ENCODE measurements at regions not wholly inside any gene's neighbourhood (a gene's known extent, or its start where the extent isn't known, plus 50 kb on each side); places are given as distances from the start of the nearest gene placed in this dataset.
"Not testable (repeated sequence)": the region's sequence is repeated elsewhere in the genome, so short reads cannot be mapped to it uniquely, and the experiment has no call there.

DNA sequence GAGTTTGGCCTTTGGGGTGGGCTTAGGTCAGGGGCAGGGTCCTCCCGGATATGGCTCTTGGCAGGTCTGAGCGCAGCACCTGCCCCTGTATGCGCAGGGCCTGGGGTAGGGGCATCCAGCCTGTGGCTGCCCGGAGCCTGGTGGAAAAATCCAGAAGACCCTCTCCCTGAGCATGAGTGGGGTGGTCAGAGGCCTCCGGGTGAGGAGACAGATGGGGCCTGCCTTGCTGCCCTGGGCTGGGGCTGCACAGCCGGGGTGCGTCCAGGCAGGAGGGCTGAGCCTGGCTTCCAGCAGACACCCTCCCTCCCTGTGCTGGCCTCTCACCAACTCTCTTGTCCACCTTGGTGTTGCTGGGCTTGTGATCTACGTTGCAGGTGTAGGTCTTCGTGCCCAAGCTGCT lies 99.1 kb downstream of the TMEM121 start:
- H3K9me3 Mint-ChIP-seq, H3K4me3 Mint-ChIP-seq, H3K36me3 Mint-ChIP-seq, DNase-seq, H3K4me1 Mint-ChIP-seq, H3K27ac Mint-ChIP-seq, H3K27me3 Mint-ChIP-seq: not testable (repeated sequence)

DNA sequence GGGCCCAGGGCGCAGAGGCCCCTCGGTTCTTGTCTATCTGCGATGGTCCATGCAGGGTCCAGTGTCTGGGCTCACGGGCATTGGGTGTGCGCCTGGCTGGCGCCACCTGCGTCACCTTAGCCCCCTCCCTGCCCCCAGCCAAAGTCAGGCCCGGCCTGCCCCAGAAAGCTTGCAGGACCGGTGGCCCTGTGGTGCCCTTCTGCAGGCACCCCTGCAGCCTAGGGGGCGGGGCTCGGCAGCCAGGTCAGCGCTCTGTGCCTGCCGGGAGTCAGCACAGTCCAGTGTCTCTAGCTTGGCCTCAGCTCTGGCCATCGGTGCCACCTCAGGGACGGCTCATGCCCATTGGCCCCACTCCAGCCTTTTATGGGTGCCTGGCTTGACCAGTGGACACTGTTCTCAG lies 99.7 kb downstream of the TMEM121 start:
- DNase-seq, H3K27me3 Mint-ChIP-seq: not testable (repeated sequence)

DNA sequence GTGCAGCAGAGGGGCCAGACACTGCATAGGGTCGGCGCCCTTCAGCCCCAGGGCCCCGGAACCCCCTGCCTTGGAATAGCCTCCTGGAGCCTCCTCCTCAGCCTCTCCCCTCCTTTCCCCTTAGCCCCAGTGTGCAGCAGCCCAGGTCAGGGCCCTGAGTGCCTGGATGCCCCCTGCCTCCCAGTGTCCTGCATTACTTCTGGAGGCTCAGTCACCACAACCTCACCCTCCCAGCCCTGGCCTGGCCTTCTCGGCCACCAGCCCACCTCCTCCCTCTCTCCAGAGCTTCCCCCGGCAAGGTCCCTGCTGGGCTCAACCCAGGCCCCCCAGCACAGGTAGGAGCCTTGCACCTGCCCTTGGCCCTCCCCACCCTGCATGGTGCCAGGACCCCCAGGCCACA lies 100.3 kb downstream of the TMEM121 start:
- H3K27me3 Mint-ChIP-seq, H3K9me3 Mint-ChIP-seq, H3K27ac Mint-ChIP-seq, H3K36me3 Mint-ChIP-seq, H3K4me3 Mint-ChIP-seq, DNase-seq, H3K4me1 Mint-ChIP-seq: not testable (repeated sequence)

More for the DNA sequence above, 99.7 kb downstream of the TMEM121 start:
- H3K36me3 Mint-ChIP-seq, H3K4me1 Mint-ChIP-seq, H3K27ac Mint-ChIP-seq, H3K9me3 Mint-ChIP-seq, H3K4me3 Mint-ChIP-seq: not testable (repeated sequence)

DNA sequence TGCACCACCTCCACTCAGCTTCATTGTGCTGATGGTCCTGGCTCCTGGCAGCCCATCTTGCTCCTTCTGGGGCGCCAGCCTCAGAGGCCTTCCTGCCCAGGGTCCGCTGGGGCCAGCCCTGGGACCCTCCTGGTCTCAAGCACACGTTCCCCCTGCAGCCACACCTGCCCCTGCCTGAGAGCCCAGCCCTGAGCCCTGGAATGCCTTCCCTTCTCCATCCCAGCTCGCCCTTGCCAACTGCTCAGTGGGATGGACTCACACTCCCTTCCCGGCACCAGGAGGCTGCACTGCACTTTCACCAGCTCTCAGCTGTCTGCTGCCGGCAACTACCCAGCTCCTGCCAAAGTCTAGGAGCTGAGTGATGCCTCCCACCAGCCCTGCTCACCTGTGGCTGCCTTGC lies 100.9 kb downstream of the TMEM121 start:
- H3K9me3 Mint-ChIP-seq, H3K4me3 Mint-ChIP-seq, H3K36me3 Mint-ChIP-seq, H3K4me1 Mint-ChIP-seq, DNase-seq, H3K27ac Mint-ChIP-seq, H3K27me3 Mint-ChIP-seq: not testable (repeated sequence)

DNA sequence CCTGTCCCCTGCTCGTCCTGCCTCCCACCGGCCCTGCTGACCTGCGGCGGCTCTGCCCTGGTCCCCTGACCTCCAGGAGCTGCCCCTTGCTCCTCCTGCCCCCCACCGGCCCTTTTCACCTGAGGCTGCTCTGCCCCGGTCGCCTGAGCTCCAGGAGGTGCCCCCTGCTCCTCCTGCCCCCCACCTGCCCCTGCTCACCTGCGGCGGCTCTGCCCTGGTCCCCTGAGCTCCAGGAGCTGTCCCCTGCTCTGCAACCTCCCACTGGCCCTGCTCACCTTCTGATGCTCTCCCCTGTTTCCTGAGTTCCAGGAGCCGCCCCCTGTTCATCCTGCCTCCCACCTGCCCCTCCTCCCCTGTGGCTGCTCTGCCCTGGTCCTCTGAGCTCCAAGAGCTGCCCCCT lies 101.3 kb downstream of the TMEM121 start:
- Mint-ChIP-seq H3K27me3 (peaks cover 9% of the 10 kb centered on the region), H3K4me3 (no peak overlapping the region), H3K9me3 (peaks cover 13% of the 10 kb centered on the region), H3K27ac (no peak overlapping the region), H3K36me3 (no peaks in the 10 kb centered on the region), H3K4me1 (no peaks in the 10 kb centered on the region)
- DNase-seq, result no peak

DNA sequence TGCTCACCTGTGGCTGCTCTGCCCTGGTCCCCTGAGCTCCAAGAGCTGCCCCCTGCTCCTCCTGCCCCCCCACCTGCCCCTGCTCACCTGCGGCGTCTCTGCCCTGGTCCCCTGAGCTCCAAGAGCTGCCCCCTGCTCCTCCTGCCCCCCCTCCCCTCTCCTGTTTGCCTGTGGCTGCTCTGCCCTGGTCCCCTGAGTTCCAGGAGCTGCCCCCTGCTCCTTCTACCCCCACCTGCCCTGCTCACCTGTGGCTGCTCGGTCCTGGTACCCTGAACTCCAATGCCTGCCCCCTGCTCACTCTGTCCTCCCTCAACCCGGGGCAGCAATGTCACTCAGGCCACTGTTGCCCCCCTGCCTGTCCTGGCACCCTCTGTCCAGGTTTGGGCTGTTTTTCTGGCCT lies 101.7 kb downstream of the TMEM121 start:
- not testable (repeated sequence) for H3K27me3 Mint-ChIP-seq, H3K4me1 Mint-ChIP-seq, H3K36me3 Mint-ChIP-seq, DNase-seq, H3K27ac Mint-ChIP-seq, H3K4me3 Mint-ChIP-seq
- H3K9me3 Mint-ChIP-seq, result peaks cover 13% of the 10 kb centered on the region

DNA sequence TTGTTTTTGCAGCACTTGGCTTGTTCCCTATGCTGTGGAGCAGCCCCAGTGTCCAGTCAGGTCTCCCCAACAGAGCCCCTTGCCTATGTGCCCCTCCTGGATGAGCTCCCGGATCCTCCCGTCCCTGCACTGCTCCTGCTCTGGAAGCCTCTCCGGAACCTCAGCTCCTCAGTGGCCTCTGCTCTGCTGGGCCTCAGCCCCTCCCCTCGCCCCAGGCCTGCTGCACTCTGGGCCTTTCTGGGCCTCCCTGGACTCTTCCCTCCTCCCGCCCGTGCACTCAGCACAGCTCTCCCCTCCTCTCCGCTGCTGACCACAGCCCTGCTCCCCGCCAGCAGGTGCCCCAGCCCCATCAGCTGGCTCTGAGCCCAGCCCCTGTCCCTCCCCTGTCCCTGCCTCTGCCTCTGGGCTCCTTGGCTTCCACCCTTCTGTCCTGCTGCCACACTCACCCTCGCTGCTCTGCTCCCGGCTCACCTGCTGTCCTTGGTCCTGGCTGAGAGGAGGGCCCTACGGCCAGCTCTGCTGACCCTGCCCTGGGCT lies 102.2 kb downstream of the TMEM121 start:
- H3K36me3 Mint-ChIP-seq, H3K27me3 Mint-ChIP-seq, H3K4me1 Mint-ChIP-seq, DNase-seq, H3K4me3 Mint-ChIP-seq, H3K27ac Mint-ChIP-seq: not testable (repeated sequence)
- H3K9me3 Mint-ChIP-seq, result peaks cover 13% of the 10 kb centered on the region

DNA sequence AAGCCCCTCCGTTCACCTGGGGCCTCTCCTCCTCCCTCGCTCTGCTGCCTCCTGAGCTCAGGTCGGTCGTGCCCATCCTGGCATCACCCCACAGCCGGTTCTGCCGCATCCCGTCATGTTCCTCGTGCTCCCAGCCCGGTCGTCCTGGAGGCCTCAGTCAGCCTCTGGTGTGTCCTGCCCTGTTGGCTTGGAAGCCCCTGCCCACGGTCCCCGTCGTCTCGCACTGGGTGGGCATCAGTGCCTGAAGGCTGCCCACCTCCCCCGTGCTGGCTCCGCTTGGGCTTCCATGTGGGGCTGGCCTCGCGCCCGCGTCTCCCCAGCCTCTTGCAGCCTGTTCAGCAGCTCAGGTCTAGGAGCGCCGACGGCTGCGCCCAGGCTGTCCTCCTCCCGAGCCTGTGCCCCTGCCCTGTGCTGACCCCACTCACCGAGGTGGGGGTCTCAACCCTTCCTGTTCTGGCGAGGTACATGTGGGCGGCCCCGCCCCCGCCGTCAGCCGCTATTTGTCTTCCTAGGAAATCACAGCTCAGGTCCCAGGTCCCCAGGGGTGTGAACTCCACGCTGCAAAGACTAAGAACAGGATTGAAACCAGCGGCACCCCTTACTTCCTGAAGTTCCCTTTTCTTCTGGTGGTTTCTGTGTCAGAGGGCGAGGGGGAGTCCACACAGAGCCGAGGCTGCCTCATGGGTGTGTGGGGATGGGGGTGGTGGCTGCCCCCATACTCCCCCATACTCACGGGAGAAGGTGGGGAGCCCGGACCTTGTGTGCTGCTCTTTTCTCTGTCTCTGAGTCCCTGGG lies 102.9 kb downstream of the TMEM121 start:
- peaks cover 13% of the 10 kb centered on the region for H3K9me3 Mint-ChIP-seq
- H3K36me3 Mint-ChIP-seq, DNase-seq, H3K27ac Mint-ChIP-seq, H3K4me1 Mint-ChIP-seq, H3K4me3 Mint-ChIP-seq: not testable (repeated sequence)
- peaks cover 10% of the 10 kb centered on the region for H3K27me3 Mint-ChIP-seq

DNA sequence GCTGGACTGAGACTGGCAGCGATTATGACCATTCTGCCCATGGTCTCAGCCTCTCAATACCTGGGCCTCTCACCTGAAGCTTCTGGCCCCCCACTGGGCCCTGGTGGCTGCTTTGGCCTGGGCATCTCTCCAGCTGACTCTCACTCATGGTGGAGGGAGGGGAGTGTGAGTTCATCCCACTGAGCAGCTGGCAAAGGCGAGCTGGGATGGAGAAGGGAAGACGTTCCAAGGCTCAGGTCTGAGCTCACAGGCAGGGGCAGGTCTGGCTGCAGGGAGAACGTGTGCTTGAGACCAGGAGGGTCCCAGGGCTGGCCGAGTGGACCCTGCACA lies 103.5 kb downstream of the TMEM121 start:
- H3K4me3 Mint-ChIP-seq, result no peak overlapping the region
- H3K36me3 Mint-ChIP-seq, result no peaks in the 10 kb centered on the region
- H3K27me3 Mint-ChIP-seq, result peaks cover 10% of the 10 kb centered on the region
- H3K27ac Mint-ChIP-seq, result no peak overlapping the region
- no peaks in the 10 kb centered on the region for H3K4me1 Mint-ChIP-seq
- no peak for DNase-seq
- peaks cover 13% of the 10 kb centered on the region for H3K9me3 Mint-ChIP-seq

DNA sequence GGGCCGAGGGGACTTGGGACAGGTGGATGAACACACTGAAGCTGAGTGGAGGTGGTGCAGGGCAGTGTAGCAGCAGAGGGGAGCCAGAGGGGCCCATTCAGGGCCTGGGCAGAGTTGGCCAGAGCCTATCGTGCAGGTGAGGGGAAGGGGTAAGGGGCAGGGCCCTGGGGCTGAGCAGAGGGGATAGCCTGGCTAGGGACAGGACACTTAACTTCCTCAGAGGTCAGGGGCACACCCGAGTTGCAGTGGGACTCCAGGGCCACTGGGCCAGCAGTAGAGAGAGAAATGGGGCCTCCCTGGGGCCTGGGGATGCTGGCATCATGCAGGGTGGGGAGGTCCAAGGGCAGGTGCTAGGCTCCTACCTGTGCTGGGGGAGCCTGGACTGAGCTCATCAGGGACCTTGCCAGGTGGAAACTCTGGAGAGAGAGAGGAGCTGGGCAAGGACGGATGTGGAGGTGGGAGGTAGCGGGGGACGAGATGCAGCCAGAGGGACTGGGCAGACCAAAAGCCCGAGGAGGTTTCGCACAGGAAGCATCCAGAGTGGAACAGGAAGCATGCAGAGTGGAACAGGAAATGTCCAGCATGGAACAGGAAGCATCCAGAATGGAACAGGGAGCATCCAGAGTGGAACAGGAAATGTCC lies 104.0 kb downstream of the TMEM121 start:
- H3K4me1 Mint-ChIP-seq, H3K36me3 Mint-ChIP-seq, DNase-seq, H3K4me3 Mint-ChIP-seq, H3K27ac Mint-ChIP-seq: not testable (repeated sequence)
- H3K9me3 Mint-ChIP-seq, result peaks cover 13% of the 10 kb centered on the region
- H3K27me3 Mint-ChIP-seq, result peaks cover 10% of the 10 kb centered on the region

DNA sequence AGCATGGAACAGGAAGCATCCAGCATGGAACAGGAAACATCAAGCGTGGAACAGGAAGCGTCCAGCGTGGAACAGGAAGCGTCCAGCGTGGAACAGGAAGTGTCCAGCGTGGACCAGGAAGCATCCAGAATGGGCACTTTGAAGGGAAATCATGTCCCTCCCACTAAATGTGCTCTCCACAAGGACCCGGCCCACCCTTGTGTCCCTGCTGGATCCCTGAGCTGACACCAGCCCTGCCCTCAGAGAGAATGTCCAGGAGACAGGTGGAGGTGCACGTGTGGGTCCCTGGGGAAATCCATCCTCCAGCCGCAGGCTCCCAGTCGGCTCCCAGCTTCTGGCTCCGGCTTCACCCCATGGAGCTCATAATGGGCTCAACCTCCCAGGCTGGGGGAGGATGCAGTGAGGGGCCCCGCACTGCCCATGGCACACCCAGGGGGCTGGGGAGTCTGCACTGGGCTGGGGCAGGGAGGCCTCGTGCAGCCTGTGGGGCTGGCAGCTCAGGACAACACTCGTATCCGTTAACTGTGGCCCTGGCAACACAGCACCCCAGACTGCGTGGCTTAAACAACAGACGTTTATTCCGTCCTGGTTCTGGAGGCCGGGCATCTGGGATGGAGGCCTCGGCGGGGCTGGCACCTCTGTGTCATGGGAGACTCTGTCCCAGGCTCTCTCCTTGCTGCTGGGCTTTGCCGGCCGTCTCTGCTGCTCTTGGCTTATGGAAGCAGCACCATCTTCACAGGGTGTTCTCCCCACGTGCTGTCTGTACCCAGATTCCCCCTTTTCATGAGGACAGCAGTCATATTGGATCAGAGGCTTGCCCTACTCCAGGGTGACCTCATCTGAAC lies 104.8 kb downstream of the TMEM121 start:
- Mint-ChIP-seq H3K9me3 (peaks cover 13% of the 10 kb centered on the region), H3K27me3 (peaks cover 10% of the 10 kb centered on the region)
- not testable (repeated sequence) for H3K4me3 Mint-ChIP-seq, H3K27ac Mint-ChIP-seq, DNase-seq, H3K4me1 Mint-ChIP-seq, H3K36me3 Mint-ChIP-seq

DNA sequence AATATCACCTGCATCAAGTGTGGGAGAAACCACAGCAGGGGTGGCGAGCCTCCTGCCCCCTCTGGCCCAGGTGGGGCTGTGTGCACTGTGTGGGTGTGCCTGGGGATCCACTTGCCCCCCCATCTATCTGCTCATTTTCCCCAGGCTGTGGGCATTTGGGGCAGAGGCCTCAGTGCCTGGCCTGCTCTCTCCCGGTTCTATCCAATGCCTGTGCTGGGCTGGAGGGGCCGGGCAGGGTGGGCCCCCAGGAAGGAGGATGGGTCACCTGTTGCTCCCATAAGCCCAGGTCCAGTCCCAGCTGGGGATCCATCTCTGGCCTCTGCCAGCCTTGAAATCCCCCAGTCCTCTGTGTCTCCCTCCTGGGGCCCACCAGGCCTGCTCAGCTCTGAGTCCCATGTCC lies 105.6 kb downstream of the TMEM121 start:
- H3K27ac Mint-ChIP-seq, result no peak overlapping the region
- no peaks in the 10 kb centered on the region for H3K4me1 Mint-ChIP-seq
- no peak overlapping the region for H3K4me3 Mint-ChIP-seq
- H3K9me3 Mint-ChIP-seq, result peaks cover 13% of the 10 kb centered on the region
- no peak for DNase-seq
- no peaks in the 10 kb centered on the region for H3K36me3 Mint-ChIP-seq
- H3K27me3 Mint-ChIP-seq, result peaks cover 10% of the 10 kb centered on the region

DNA sequence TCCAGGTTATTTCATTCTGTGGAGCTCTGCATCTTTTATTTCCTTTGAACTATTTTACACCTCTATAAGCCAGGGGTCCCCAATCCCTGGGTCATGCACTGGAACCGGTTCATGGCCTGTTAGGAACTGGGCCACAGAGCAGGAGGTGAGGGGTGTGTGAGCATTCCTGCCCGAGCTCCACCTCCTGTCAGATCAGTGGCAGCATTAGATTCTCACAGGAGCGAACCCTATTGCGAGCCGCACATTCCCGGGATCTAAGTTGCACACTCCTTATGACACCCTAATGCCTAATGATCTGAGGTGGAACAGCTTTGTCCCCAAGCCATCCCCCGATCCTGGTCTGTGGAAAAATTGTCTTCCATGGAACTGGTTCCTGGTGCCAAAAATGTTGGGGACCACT lies 107.2 kb downstream of the TMEM121 start:
- H3K27me3 Mint-ChIP-seq, result peaks cover 10% of the 10 kb centered on the region
- H3K9me3 Mint-ChIP-seq, result peaks cover 13% of the 10 kb centered on the region
- not testable (repeated sequence) for H3K27ac Mint-ChIP-seq, DNase-seq, H3K4me1 Mint-ChIP-seq, H3K4me3 Mint-ChIP-seq, H3K36me3 Mint-ChIP-seq

DNA sequence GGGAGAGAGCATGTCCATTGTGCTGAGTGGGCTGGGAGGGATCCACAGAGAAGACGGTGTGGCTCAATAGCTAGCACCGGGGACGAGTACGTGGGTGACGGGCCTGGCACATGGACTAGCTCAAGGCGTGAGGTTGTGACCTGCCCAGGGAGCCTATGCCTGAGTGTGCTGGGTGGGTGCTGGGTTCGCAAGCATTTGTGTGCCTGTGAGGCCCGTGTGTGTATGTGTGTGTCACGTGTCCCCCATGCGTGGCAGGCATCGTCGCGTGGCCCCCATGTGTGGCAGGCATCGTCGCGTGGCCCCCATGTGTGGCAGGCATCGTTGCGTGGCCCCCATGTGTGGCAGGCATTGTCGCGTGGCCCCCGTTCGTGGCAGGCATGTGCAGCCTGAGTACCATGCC lies 109.2 kb downstream of the TMEM121 start:
- H3K36me3 Mint-ChIP-seq, result no peaks in the 10 kb centered on the region
- H3K4me3 Mint-ChIP-seq, result no peak overlapping the region
- H3K4me1 Mint-ChIP-seq, result no peaks in the 10 kb centered on the region
- H3K27ac Mint-ChIP-seq, result no peak overlapping the region
- H3K9me3 Mint-ChIP-seq, result peaks cover 12% of the 10 kb centered on the region
- no peak for DNase-seq
- H3K27me3 Mint-ChIP-seq, result peaks cover 4% of the 10 kb centered on the region

DNA sequence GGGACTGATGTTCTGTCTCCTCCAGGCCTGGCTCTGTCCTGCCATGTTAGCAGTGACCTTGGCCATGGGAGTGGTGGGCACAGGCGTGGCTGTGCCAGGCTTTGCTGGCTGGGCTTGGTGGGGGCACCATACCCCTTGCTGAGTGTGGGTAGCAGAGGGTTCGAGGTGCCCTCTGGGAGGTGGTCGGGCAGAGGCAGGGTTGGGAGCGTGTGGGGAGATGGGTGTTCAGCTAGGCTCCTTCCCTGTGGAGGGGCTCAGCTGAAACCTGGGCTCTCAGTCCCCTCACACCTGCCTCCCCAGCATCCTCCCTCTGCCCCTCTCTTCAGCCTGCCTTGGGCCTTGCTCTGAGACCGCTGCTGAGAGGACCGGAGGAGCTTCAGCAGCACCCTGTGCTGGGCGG lies 109.6 kb downstream of the TMEM121 start:
- not testable (repeated sequence) for H3K27ac Mint-ChIP-seq, H3K36me3 Mint-ChIP-seq, DNase-seq, H3K4me3 Mint-ChIP-seq, H3K27me3 Mint-ChIP-seq, H3K4me1 Mint-ChIP-seq
- peaks cover 10% of the 10 kb centered on the region for H3K9me3 Mint-ChIP-seq

Measured in activated naive CD8-positive, alpha-beta T cell treated with anti-CD3 and anti-CD28 coated beads for 36 hours (primary cell).